Ovary (tissue), 7 donors: ENCODE measurements at regions not wholly inside any gene's neighbourhood (a gene's known extent, or its start where the extent isn't known, plus 50 kb on each side); places are given as distances from the start of the nearest gene placed in this dataset.

Source experiments
- DNase-seq, 5 donors: peaks; one replicate each; pipeline ENCODE4 v3.0.0-alpha.2; 2019 to 2020
- H3K27ac ChIP-seq, 2 donors: fragments of 200-600 bp; one replicate each; pipeline versions ENCODE4 v1.5.1 to v1.8.0; 2019 to 2022
- H3K27me3 ChIP-seq: fragments of 200-600 bp; one replicate; pipeline ENCODE4 v1.8.0; 2022
- H3K36me3 ChIP-seq: fragments of 200-600 bp; sonication (generic); one replicate; pipeline ENCODE4 v1.5.1; 2019
- H3K4me1 ChIP-seq: one replicate; pipeline ENCODE4 v1.8.1; 2013; ENCODE audit warnings: mild to moderate bottlenecking, moderate library complexity; ENCODE audit not compliant: insufficient read depth
- H3K4me3 ChIP-seq: fragments of 200-600 bp; sonication (generic); one replicate; pipeline ENCODE4 v1.5.1; 2017
- H3K9me3 ChIP-seq, 2 donors: fragments of 200-600 bp in 1 of 2; sonication (generic) in 1 of 2; one replicate each; pipeline versions ENCODE4 v1.5.1 to v1.8.1; 2013 to 2019; ENCODE audit warnings: mild to moderate bottlenecking in 1 of 2, moderate library complexity in 1 of 2
- CTCF ChIP-seq, 3 donors: fragments of 450-650 bp in 2 of 3; fragments of 200-600 bp in 1 of 3; IDR thresholded peaks; one replicate each; pipeline versions ENCODE4 v1.5.1 to v1.8.0; 2016 to 2022; ENCODE audit warnings: antibody characterized with exemption in 3 of 3, mild to moderate bottlenecking in 1 of 3
- EP300 ChIP-seq: sonication (generic); formaldehyde crosslinking; IDR thresholded peaks from one replicate; pipeline ENCODE4 v1.6.1; 2017; ENCODE audit warnings: antibody characterized with exemption
- POLR2A ChIP-seq: fragments of 450-650 bp; IDR thresholded peaks from one replicate; pipeline ENCODE4 v1.6.1; 2017; ENCODE audit warnings: antibody characterized with exemption, mild to moderate bottlenecking, moderate library complexity
- WGBS, 3 donors: extraction: QIAGEN DNeasy Blood & Tissue Kit in 1 of 3; methylation state at CpG; one replicate each; pipeline versions ENCODE4 v1.1.5 to v1.1.7; 2013 to 2017; 5-methylcytosine and 5-hydroxymethylcytosine counted together
- intact Hi-C, 4 donors: fragments of 100-400 bp; cut with DNase I; formaldehyde crosslinking; loops; one replicate each; pipeline versions ENCODE4 v1.11.0 to v1.15.1; 2022 to 2023
- donor health status: DM: no; HTN: no; CAD: no; lungs with moderate emphysema.
- donor health status: DM: no; HTN: no; CAD: no.
- donor health status: Bipolar disorder and iron deficiency.
- donor health status: DM: no; HTN: no; CAD: no.
- donor health status: DM: yes; HTN: yes; CAD: no.

DNA sequence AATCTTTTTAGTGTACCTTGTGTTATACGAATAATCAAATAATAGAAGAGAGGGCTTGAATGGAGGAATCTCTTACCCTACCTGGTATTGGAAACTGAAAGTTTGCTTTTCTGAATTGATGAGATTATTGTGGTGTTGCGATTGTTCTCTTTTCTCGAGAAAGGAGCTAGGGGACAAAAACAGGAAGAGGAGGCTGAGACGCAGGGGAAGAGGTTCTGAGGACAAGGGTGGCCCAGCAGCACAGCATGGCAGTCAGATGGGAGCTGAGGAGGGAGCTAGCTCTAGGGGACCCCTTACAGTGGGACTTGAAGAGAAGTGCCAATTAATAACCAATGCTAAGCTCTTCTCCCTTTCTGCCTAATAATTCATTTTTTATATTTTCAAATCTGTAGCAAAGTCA lies 183.3 kb upstream of the DMAC1 start:
- no peaks in the 10 kb centered on the region for H3K36me3 ChIP-seq
- WGBS, 3 donors = 88 to 93% (median 89%) methylated on average over 4 of the region's 4 CpGs
- TF ChIP-seq POLR2A = no peak
- TF ChIP-seq CTCF (IDR thresholded peaks at IDR 0.05) = no peak
- TF ChIP-seq EP300 = no peak
- no peak for DNase-seq
- intact Hi-C loops = no loop called here
- no peak overlapping the region for H3K27ac ChIP-seq
- no peaks in the 10 kb centered on the region for H3K4me1 ChIP-seq
- H3K27me3 ChIP-seq = no peaks in the 10 kb centered on the region
- H3K4me3 ChIP-seq = no peak overlapping the region
- H3K9me3 ChIP-seq = no peaks in the 10 kb centered on the region

- WGBS, 3 donors = 83 to 87% (median 84%) methylated on average over 2 of the region's 2 CpGs
- intact Hi-C loops = no loop called here
These were observed 181.2 kb upstream of the DMAC1 start for GRCh38 chr9:7980691-7981289.

GRCh38 chr9:7980041-7980440 lies 180.5 kb upstream of the DMAC1 start:
- H3K9me3 ChIP-seq = no peaks in the 10 kb centered on the region

More at GRCh38 chr9:7980691-7981289, 181.2 kb upstream of the DMAC1 start:
- TF ChIP-seq CTCF (IDR thresholded peaks at IDR 0.05) (no peak), EP300 (no peak), POLR2A (no peak)
- H3K27me3 ChIP-seq = no peaks in the 10 kb centered on the region
- H3K4me1 ChIP-seq = no peaks in the 10 kb centered on the region
- DNase-seq = no peak
- H3K4me3 ChIP-seq = no peak overlapping the region
- H3K27ac ChIP-seq = no peak overlapping the region
- H3K36me3 ChIP-seq = no peaks in the 10 kb centered on the region
- H3K9me3 ChIP-seq = no peaks in the 10 kb centered on the region

DNA sequence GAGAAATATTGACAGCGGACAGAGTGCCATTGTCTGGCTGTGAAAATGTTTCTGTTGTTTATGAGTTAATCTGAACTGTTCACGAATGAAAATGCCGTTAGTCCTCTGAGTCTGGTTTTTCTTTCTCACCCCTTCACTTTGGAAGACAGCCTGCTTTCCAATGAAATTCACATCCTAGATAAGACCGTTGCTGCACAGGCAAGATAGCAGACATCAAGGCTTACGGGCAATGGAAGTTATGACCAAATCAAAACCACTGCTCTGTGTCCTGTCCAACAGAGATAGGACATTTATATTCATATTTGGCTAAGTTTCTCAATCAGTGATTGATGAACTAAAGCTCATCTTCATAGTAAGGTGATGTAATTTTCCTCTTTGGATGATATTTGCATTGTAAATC lies 180.0 kb upstream of the DMAC1 start:
- intact Hi-C loops = no loop called here
- Histone ChIP-seq H3K27me3 (no peaks in the 10 kb centered on the region), H3K36me3 (no peaks in the 10 kb centered on the region), H3K4me3 (no peak overlapping the region), H3K27ac (no peak overlapping the region), H3K4me1 (no peaks in the 10 kb centered on the region), H3K9me3 (no peaks in the 10 kb centered on the region)
- DNase-seq = no peak
- 15 to 30% (median 19%) methylated on average over 5 of the region's 5 CpGs for whole genome bisulfite sequencing, 3 donors
- TF ChIP-seq EP300 = no peak
- TF ChIP-seq CTCF (IDR thresholded peaks at IDR 0.05) = no peak
- no peak for TF ChIP-seq POLR2A

More at GRCh38 chr9:7980041-7980440, 180.5 kb upstream of the DMAC1 start:
- DNase-seq = no peak
- no peak for TF ChIP-seq EP300
- no peak for TF ChIP-seq CTCF (IDR thresholded peaks at IDR 0.05)
- TF ChIP-seq POLR2A = no peak
- H3K27ac ChIP-seq = no peak overlapping the region
- intact Hi-C loops = no loop called here
- H3K4me3 ChIP-seq = no peak overlapping the region
- no peaks in the 10 kb centered on the region for H3K36me3 ChIP-seq
- no peaks in the 10 kb centered on the region for H3K4me1 ChIP-seq
- WGBS, 3 donors = 69 to 88% (median 84%) methylated on average over 2 of the region's 2 CpGs
- H3K27me3 ChIP-seq = no peaks in the 10 kb centered on the region
